HG02938 (cell line): ENCODE measurements at regions not wholly inside any gene's neighbourhood (a gene's known extent, or its start where the extent isn't known, plus 50 kb on each side); places are given as distances from the start of the nearest gene placed in this dataset.

Source experiments
- ATAC-seq: cut with Tn5 transposase; IDR thresholded peaks from one replicate; pipeline ENCODE4 v1.9.1; 2021; ENCODE audit warnings: mild to moderate bottlenecking, moderate library complexity; ENCODE audit not compliant: unreplicated experiment

DNA sequence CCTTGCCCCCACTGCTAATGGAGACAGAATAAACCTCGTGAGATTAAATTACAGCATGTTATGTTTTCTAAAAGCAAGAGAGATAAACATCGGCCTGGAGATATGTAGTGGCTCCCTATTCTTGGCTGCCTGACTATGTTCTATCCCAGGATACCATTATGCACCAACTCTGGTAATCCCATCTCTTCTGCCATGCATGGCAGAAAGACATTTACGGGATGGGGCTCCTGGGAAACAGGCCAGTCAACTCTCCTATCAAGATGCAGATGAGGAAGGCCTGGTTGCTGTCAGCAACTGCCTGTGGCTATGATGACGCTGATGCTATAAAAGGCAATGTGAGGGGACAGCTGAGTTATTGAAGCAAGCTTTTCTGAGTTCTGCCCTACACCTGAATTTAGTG is 166.2 kb upstream of the VCX3A start:
- no peak for ATAC-seq

DNA sequence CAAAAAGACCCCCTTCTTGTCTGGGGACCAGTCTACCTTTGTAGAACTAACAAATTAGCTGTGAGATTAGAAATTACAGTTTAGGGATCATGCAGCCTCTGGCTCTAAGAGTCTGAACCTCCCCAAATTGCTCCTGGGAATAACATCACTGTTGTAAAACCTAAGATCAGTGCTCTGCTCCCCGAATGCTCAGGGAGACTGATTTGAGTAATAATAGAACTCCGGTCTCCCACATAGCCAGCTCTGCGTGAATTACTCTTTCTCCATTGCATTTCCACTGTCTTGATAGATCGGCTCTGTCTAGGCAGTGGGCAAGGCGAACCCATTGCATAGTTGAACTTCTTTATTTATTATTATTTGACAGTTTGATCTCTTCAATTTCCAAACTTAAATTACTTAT is 160.8 kb upstream of the VCX3A start:
- no peak for ATAC-seq

DNA sequence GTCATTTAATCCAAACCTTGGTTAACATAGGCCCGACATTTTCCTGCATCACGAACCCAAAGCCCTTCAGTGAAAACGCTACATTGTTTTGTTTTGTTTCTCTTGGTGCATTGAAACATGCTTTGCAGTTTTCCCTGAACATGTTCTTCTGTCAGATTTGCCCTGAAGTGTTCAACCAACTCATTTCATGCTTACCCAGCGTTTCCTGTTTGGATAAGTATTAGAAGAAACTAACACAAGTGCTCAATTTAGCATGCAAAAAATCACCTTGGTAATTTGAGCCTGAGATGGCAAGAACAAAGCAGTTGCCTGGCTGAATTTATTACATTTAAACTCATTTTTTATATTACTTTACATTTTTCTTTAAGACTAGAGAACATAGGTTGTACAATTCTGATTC is 160.1 kb upstream of the VCX3A start:
- ATAC-seq = no peak

DNA sequence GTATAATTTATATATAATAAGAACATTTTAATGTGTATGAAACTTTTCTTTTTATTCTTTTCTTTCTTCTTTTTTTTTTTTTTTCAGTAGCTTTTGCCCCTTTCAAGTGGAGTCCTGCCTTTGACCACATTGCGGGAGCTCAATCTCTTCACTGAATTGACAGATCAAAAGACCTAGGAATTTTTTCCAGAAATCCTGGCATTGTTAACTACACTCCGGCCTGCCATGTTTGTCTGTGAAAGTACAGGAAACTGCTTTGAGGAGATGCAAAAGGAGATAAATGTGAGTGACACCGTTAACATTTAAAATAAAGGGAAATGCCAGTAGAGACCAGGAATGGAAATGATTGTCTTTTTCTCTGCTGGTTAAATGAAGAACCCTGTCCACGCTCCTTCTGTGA is 159.3 kb upstream of the VCX3A start:
- ATAC-seq = no peak

DNA sequence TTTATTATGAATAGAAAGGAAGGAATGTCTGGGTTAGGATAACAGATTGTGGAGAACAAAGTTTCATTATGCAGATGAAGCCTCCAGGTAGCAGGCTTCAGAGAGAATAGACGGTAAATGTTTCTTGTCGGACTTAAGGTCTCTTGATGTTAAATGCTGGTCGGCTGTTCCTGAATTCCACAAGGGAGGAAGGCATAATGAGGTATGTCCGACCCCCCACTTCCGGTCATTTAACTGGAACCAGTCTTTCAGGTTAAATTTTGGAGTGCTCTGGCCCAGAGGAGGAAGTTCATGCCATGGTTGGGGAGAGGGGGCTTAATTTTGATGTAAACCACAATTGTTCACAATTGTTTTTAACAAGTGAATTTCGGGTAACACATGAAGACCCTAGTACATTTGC is 158.1 kb upstream of the VCX3A start:
- ATAC-seq = no peak

DNA sequence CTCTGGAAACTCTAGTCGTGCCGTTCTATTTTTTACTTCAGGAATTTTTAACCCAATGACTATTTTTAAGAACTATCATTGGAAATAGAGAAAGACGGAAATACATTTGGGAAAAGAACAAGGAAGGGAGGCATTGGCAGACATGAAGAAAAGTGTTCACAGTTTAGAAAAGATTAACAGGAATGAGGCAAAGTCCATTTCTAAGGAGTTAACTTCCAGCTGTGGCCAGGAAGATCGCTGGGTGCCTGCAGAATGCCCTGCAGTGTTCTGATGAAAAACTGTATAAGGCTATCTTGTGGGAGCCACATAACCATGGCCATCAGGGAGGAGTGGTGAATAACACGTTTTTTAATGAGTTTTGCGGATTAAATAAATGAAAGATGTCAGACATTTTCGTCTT is 150.6 kb upstream of the VCX3A start:
- no peak for ATAC-seq

DNA sequence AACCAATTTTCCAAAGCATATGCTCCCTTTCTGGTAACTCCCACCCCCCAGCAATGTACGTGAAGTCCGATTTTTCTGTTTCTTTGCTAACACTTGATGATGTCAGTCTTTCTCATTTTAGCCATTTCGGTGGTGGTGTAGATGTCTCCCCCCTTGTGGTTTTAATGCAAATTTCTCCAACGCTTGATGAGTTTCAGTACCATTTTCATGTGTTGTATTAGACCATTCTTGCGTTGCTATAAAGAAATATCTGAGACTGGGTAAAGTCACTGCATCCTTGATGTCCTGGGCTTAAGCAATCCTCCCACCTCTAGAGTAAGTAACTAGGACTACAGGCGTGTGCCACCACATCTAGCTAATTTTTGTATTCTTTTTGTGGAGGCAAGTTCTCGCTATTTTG is 148.4 kb upstream of the VCX3A start:
- peak; percentile 52 for ATAC-seq

DNA sequence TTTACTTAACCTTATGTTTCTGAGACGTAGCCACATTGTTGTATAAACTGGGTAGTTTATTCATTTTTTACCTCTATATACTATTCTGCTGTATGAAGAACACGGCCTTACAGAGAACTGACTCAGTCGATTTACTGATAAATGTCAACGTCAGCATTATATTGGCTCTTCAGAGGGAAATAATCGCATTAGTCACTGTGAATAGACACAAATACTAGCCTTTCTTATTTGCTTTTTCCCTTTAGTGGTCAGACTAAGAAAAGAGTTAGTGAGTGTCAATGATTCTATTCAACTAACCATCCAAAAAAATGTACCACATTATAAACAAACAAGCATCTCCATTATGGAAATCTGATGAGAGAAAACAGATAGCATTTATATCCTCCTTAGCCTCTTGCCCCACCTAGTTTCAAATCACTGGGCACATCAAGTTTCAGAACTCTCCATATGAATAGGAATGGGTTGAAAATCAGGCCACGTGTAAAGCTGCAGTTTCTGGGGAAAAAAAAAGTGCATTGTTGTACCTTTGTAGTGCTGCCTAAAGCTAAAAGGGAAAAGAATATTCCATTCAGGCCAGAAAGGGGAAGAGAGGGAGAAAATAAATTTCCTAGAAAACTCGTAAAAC is 146.7 kb upstream of the VCX3A start:
- no peak for ATAC-seq

DNA sequence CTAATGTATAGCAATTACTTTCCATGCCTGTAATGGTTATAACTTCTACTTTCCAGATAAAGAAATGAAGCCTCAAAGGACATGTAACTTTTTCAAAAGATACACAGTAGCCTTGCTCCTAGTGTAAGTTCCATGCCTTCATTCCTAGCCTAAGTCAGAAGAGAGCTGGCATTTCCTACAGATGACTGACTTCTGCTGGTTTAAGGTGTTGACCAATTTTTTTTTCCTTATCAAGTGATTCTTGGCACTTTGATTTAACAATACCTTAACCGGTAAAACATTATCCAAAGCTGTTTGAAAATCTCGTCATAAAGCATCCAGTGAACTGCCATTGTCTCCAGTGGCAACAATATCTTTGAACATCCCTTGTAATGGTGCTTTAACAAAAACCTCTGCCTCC is 145.1 kb upstream of the VCX3A start:
- no peak for ATAC-seq

DNA sequence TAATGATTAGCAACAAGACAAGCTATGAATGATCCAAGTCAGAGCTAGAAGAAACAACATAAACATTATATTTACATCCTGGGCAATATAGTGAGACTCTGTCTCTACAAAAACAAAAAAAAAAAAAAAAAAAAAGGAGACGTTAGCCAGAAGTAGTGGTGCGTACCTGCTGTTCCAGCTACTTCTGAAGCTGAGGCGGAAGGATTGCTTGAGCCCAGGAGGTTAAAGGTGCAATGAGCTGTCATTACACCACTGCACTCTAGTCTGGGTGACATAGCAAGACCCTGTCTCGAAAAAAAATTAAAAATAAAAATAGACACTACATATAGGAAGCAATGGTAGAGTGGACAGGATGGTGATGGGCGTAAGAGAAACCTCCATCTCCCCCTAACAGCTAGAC is 144.6 kb upstream of the VCX3A start:
- ATAC-seq = no peak

DNA sequence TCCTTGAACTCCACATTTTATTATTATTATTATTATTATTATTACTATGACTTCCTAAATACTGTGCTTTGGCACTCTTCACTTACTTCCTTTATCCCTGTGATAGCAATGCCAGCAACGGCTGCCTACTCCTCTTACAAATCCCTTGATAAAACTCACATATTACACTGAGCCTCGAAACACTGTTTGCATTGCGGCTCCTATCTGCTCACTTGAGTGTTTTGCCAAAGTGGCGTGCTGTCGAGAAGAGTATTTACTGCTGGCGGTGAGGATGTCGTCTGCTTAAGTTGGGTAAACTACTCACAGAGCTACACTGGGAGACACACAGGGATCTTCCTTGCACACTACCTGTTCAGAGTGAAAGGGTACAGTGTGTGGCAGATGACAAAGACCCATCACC is 143.4 kb upstream of the VCX3A start:
- ATAC-seq = no peak

DNA sequence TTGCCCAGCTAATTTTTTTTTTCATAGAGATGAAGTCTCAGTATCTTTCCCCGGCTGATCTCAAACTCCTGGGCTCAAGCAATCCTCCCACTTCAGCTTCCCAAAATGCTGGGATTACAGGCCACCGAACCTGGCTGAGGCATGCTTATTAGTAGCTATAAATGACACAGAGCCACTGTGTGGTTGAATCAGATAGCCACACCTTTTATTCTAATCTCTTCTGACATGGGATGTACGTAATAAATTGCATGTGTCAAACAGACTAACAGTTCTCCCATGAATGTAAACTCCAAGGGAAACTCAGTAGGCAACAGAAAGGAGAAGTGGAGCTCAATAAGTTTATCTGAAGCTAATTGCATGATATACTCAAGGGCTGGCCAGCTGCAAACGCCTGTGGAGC is 139.8 kb upstream of the VCX3A start:
- ATAC-seq = no peak

DNA sequence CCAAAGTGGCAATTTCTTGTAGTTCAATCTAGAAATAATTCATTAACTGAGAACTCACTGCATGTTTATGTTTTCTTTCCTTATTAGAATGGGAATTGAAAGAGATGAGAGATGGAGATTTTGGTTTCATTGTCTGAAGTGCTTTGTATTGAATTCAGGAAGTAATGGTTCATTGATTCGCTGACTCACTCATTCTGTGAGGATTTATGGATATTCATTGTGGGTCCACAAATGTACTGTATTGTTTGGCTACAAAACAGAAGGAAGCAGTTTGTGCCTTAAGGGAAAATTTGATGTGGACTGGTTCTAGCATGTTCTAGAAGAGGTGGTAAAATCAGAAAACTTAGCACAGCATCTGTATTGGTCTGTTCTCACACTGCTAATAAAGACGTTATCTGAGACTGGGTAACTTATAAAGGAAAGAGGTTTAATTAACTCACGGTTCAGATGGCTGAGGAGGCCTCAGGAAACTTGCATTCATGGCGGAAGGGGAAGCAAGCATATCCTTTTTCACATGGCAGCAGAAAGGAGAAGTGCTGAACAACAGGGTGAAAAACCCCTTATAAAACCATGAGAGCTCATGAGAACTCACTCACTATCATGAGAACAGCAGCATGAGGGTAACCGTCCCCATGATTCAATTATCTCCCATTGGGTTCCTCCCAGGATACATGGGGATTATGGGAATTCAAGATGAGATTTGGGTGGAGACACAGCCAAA is 132.3 kb upstream of the VCX3A start:
- no peak for ATAC-seq

DNA sequence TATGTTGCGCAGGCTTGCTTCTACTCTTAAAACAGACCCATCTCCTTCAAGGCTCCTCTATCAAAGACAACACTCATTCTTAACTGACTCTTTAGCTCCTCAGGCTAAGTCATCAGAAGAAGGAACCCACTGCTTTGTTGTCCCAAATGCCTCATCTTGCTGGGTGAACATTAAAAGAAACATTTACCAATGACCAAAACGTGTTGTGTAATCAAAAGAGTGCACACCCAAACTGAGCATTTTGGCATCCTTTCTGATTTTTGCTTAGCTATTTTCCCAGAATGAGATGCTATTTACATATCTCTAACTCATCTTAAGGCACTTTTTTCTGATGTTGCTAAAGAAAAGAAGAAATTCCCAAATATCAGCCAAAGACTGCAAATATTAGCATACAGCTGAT is 131.7 kb upstream of the VCX3A start:
- ATAC-seq = no peak

DNA sequence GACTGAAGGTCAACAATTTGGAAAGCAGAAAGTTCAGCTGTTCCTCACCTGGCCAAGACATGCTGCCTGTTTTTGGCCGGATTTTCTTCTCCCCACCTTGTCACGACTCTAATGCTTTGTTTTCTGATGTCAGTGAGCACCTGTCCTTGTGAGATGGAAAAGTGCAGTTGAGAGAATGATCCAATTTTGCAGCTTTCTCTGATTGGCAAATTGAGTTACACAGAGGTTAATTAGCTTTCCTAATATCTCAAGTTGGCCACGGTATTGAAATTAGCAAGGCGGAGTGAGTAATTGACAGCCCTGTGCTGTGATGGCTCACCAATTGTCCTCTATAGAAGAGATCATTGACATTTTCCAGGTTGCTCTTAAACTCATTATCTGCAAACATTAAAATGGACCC is 126.8 kb upstream of the VCX3A start:
- ATAC-seq = no peak

DNA sequence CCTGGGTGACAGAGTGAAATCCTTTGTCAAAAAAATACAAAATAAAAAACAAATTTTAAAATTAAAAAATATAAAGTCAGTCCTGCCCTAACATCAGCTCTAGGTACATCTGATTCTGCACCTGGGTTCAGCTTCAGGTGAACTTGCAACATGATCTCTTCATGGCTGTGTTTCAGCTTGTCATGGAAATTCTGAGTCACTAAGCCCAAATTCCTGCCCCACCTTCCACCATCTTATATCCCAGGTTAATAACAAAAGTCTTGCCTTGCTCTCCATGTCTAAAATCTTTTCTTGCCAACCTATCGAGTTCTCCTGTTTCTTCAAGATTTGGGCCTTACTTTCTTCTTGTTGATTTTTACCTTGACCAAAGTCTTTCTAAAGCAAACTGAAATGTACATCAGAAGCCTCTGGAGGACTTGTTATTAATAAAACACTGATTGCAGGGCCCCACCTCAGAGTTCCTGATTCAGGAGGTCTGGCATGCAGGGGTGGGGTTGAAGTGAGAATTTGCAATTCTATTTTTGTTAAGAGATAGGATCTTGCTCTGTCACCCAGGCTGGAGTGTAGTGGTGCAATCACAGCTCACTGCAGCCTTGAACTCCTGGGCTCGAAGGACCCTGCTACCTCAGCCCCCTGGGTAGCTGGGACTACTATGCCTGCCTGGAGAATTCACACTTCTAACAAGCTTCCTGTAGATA is 125.8 kb upstream of the VCX3A start:
- no peak for ATAC-seq

DNA sequence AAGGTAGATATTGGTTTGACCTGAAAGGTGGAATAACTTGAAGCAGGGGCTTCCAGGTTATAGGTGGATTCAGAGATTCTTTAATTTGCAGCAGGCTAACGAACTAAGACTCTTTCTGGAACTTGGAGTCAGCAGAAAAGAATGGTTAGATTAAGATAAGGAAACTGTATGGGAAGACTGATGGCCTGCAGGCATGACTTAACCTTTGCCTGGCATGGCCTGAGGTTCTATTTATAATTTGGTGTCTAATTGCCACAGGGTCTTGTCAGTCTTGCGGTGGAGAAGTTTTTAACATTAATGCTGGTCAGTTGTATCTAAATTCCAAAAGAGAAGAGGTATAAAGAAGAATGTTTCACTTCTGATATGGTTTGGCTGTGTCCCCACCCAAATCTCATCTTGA is 110.3 kb upstream of the VCX3A start:
- no peak for ATAC-seq

DNA sequence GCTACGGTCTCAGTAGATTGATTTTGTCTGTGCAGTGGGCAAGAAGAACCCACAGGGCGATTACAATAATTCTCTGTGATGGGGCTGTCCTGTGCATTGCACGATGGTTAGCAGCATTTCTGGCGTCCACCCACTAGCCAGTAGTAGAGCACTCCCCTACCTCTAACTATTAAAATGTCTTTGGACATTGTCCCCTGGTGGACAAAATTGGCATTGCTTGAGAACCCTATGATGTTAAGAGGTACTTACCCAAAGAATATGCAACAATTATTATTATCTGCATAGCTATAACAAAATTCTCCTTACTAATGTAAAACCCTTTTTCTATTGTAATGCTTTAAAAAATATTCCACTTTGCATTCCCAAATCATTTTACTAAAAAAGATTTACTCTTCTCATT is 109.5 kb upstream of the VCX3A start:
- no peak for ATAC-seq

DNA sequence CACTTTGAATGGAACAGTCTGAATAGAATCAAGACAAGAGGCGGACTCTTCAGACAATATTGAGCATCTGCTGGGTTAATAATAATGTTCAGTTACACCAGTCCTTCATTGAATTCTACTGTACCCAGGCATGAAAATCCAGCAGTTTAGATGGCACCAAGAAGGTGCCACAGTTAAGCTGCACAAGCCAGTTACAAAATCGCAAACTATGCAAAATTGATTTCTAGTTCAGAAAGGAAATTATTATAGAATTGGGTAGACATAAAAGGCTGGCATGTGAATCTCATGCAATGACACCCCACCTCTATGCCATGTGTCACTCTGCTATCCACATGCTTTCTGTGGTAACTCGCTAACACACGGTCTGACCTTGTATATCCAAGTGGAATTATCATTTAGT is 105.8 kb upstream of the VCX3A start:
- ATAC-seq = no peak

DNA sequence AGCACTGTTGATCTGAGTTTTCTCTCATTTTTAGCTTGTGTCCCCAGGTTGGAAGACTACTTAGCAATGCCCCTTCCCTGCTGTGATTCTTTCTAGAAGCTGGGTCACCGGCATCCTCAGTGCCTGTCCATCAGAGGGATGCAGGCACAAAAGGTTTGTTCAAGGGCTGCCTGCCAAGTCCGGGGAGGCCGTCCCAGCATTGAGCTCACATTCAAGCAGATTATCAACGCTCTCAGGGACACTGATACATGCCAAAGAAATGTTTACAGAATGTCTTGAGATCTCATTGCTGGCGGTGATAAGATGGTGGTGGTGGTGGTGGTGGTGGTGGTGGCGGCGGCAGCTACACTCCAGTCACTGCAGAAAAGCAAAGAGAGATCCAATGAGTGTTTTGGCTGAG is 79.6 kb upstream of the VCX3A start:
- ATAC-seq = no peak

DNA sequence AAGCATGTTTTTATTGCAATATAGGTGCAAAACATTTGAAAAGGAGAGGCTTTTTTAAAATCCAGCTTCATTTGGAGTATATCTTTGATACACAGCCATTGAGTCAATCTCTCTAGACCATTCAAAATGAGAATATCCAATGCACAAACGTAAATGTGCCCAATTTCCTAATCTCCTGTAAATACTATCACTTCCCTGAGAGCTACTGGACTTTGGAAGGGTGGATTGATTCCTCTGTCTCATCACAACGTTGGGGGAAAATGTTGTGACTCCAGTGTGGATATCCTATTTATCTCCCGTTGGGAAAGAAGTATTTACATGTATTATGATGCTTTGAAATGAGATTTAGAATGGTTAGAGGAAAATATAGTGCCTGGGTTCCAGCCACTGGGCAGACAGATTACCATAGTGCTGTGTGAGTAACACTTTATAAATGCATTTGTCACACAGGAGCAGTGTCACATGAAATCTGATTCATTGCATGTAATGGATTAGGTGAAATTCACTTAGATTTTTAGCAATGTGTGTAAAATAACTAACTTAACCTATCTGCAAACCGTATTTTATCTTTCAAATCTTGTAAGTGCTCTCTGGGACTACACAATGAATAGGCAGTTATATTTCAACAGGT is 64.4 kb upstream of the VCX3A start:
- ATAC-seq = no peak
